Activated CD4-positive, alpha-beta T cell treated with anti-CD3 and anti-CD28 coated beads, Interleukin-2, amount 50 U/mL, for 48 hours (primary cell): ENCODE measurements at regions not wholly inside any gene's neighbourhood (a gene's known extent, or its start where the extent isn't known, plus 50 kb on each side); places are given as distances from the start of the nearest gene placed in this dataset.
"Not testable (repeated sequence)": the region's sequence is repeated elsewhere in the genome, so short reads cannot be mapped to it uniquely, and the experiment has no call there.

Experiments used
- DNase-seq, 2 experiments: peaks; one replicate each; pipeline ENCODE4 v3.0.0-alpha.2; 2020

DNA sequence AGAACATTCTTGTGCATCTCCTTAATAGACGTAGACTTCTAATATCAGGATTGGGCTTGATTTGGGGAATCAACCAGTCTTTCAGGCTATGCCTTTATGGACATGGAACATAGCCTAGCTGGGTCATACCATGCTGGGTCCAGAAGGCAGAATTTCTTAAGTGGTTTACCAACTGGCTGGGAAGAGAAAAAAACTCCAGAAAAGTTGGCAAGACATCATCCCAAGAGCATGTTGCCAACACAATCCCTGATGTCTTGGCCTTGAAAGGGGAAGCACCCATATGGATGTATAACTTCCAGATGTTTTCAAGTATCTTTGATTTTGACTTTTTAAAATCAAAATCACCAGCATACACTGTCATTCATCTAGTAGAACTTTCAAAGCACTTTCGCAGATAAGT lies 138.0 kb upstream of the FGF13 start:
- no peak for DNase-seq

DNA sequence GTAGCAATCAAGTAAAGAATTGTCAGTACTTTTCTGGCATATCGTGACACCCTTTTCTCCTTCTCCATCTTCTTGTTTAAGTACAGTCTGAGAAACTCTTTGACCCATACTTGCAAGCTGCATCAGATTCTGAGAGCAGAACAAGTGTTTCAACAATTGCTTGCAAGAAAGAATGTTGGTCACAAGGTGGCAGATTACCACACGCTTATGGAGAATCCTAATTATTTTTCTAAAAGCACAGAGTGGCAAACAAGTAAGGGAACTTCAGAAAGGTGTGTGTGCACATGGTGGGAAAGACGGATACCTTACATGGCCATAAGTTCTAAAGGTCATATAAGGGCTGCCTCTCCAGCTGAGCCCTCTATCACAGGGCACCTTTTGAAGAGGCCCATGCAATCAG lies 136.4 kb upstream of the FGF13 start:
- DNase-seq = no peak

DNA sequence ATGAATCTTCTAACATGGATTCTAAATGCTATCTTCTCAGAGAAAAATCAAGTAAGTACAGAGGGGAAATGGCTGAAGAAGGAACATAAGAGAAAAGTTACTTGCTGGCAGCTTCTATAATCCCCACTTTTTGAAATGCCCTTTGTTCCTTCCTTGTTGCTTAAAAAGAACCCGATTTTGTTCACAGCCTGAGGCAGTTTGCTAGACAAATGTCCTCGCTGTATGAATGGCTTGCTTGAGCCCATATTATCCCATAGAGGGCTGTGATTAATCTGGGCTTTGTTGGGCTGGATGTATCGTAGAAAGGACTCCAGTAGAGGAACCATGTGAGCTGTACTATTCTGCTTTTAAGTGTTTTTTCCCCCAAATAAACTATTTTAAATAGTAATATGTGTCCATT lies 134.3 kb upstream of the FGF13 start:
- no peak for DNase-seq

DNA sequence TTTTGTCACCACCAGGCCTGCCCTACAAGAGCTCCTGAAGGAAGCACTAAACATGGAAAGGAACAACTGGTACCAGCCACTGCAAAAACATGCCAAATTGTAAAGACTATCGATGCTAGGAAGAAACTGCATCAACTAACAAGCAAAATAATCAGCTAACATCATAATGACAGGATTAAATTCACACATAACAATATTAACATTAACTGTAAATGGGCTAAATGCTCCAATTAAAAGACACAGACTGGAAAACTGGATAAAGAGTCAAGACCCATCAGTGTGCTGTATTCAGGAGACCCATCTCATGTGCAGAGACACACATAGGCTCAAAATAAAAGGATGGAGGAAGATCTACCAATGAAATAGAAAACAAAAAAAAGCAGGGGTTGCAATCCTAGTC lies 95.9 kb upstream of the FGF13 start:
- not testable (repeated sequence) for DNase-seq

DNA sequence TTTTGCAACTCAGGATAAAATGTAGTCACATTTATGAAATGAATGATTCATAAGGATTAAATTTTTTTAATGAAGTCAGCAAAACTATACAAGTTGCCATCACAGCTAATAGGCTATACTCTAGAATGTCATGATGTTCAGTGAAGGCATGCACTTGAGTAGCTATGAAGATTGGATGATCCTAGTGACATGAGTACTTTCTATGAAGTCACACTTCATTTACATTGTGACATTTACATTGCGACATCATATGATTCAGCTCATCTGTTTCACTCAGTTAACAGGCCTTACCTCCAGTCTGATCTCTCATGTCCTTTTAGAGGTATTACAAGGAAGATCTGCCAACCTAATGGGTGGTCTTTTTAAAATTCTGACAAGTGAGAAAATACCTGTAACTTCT lies 82.7 kb upstream of the FGF13 start:
- no peak for DNase-seq

DNA sequence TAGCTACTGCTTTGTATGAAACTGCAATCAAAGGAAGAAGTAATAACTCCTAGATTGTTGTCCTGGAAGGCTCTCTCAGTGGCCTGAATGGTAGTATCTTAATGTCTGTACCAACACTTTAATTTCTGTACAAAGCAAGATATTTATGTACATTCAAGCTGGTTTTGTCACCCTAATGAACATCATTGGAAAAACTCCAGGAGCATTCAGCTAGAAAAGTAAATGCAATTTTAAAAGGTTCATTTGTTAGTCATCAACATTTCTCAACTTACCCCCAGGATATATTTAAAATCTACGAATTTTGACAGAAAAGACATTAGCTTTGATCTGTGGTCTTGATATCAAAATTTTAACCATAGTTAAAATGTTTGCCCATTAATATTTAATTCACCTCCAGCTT lies 80.0 kb upstream of the FGF13 start:
- DNase-seq = no peak

DNA sequence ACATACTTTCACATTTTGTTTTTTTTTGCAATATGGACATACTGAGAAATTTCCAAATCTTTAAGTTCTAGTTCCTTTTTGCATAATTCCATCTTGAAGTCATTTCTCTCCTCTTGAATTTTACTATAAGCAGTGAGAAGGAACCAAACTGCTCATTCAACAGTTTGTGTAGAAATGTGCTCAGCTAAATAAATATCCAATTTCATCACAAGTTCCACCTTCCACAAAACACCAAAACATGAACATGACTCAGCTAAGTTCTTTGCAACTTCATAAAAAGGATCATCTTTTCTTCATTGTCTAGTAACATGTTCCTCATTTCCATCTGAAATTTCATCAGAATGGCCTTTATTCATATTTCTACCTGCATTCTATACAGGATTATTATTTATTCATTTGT lies 77.3 kb upstream of the FGF13 start:
- no peak for DNase-seq

DNA sequence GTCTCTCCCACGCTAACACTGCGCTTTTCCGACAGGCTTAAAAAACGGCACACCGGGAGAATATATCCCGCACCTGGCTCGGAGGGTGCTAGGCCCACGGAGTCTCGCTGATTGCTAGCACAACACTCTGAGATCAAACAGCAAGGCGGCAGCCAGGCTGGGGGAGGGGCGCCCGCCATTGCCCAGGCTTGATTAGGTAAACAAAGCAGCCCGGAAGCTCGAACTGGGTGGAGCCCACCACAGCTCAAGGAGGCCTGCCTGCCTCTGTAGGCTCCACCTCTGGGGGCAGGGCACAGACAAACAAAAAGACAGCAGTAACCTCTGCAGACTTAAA lies 67.0 kb upstream of the FGF13 start:
- not testable (repeated sequence) for DNase-seq

DNA sequence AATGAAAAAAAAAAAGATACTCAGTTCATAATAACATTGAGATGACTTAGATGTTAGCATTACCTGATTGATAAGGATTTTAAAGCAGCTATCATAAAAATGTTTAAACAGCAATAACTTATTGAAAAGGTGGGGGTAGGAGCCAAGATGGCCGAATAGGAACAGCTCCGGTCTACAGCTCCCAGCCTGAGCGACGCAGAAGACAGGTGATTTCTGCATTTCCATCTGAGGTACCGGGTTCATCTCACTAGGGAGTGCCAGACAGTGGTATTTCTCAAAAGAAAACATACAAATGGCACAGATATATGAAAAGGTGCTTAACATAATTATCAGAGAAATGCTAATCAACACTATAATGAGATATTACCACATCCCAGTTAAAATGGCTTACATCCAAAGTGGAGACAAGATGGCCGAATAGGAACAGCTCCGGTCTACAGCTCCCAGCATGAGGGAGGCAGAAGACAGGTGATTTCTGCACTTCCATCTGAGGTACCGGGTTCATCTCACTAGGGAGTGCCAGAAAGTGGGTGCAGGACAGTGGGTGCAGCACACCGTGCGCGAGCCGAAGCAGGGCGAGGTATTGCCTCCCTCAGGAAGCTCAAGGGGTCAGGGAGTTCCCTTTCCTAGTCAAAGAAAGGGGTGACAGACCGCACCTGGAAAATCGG lies 66.5 kb upstream of the FGF13 start:
- DNase-seq = not testable (repeated sequence)

DNA sequence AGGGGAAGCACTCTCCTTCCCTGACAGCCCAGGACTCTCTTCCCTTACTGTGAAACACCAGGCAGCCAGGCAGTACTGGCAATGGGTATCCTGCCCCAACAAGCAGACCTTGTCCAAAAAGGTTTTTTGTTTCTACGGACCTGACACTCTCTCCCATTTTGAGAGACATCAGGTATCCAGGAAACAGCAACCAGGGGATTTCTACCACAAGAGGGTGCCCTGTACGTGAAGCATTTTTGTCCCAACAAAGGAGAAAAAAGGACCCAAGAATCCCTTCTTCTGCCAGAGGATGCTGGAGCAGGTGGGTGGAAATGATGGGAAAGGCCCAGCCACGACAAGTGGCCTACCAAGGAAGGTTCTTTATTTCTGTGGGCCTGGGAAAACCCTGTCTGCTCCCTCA lies 65.7 kb upstream of the FGF13 start:
- DNase-seq = no peak

DNA sequence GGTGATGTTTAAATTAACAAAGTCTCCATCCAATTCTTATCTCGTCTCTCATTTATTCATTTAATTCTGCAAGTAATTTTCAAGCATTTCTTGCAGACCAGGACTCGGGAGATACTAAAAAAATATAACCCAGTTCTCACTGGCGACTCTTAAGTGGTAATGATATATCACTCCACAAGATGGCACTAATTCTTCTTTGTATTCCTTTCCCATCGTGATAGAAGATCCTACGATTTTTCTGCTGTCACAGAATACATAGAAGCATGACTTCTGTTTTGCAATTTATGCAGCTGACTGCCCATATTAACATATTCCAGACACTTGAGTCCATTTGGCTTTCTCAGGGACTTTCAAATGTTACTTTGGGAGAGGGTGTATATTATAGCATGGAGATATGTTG lies 64.0 kb upstream of the FGF13 start:
- DNase-seq = no peak

DNA sequence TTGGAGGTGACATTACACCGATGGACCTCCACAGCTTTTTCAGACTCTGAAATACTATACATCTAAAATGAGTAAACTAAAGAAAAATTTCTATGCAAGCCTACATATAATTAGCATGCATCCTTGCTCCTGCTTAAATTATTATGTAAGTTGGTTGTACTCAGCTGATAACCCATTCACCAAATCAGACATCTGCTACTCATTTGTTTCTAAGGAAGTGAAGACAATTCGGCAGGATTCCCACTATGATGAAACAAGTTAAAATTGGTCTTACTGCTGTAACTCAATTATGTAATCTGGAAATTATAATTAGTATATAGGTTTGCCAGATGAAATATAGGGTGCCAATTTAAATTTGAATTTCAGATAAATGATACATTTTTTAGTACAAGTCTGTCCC lies 59.5 kb upstream of the FGF13 start:
- DNase-seq = no peak

DNA sequence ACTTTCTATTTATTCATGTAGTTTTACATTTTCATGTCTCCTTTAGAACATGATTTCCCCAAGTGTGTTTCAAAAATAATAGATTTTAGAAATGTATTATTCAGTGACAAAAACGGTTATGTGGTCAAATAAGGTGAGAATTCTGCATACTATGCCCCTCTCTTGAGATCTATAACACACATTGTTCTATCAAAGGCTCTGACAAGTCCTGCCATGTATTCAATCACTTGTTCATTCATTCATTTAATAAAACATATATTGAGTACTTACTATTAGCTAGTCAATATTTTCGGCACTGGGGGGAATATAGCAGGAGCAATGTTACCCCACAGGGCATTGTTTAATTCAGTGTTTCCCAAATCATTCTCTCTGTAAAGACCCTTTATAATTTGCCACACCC lies 58.4 kb upstream of the FGF13 start:
- DNase-seq = no peak

DNA sequence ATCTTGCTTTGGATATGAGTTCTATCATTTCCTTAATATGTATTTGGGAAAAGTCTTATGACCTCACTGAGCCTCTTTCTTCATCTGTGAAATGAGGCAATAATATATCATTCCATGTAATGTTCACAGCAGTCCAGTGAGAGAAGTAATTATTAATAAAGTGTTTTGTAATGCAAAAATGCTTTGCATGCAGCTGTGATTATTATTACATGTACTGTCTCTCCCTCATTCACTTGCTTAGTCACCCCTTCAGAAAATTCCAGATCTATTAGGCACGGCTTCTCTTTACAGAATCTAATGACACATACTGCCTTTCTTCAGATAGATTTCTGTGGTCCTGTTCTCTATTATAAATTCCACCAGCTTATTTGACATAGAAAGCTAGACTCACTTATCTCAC lies 53.5 kb upstream of the FGF13 start:
- DNase-seq = no peak

DNA sequence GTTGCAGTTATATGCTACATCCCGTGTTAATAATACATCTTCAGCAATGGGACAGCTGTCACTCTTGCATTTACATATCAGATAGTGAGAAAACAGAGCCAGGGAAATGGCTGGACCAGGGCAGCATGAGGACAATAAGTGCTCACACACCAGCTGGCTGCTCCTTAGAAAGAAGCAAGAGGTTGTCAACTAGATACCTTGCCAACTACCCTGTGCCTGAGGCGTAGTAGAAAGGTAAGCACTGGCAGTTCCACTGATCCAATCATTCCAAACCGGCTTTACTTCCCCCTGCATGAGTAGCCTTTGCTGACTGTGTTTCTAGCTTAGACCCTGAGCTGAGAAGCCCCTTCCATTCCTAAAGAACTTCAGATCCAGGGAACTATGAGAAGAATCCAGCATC lies 52.2 kb upstream of the FGF13 start:
- no peak for DNase-seq

DNA sequence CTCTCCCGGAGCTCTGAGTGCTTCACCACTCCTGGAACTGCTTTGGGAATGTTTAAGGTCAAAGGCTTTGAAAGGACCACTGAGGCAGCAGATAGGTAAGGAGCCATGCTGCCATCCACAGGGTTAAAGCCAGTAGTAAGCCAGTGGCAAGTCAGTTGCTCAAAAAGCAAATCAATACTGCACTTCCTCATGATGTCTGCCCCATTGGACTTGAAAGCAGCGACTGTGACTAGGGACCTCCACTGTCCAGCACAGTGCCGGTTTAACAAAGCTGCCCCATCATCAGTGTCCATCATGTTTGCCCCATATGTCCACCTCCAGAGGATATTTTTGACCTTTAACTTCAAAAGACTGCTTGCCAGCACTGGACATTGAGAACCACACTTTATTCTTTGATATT lies 49.9 kb upstream of the FGF13 start:
- DNase-seq = no peak
